ENCODE measurements at regions not wholly inside any gene's neighbourhood (a gene's known extent, or its start where the extent isn't known, plus 50 kb on each side); places are given as distances from the start of the nearest gene placed in this dataset.

- TF ChIP-seq CTCF (conservative IDR thresholded peaks at IDR 0.05; ENCODE audit: low read length), result no peak
- TF ChIP-seq EZH2phosphoT487 (IDR thresholded peaks at IDR 0.05; ENCODE audit: borderline replicate concordance, low read depth, low read length), result no peak
These were observed 144.0 kb upstream of the JADE1 start for GRCh38 chr4:128665514-128665913.
